Thoracic aorta (tissue), 2 donors: ENCODE measurements at regions not wholly inside any gene's neighbourhood (a gene's known extent, or its start where the extent isn't known, plus 50 kb on each side); places are given as distances from the start of the nearest gene placed in this dataset.

Experiments used
- ATAC-seq: fragments of 150-250 bp; one replicate; pipeline ENCODE4 v1.8.0; 2017; ENCODE audit warnings: low read depth; ENCODE audit not compliant: insufficient number of reproducible peaks, low FRiP score
- DNase-seq: peaks from one replicate; pipeline ENCODE4 v3.0.0-alpha.2; 2020; ENCODE audit warnings: low spot score
- H3K27ac ChIP-seq, 2 donors: fragments of 200-600 bp; sonication (generic); 1 replicate in 1 of 2; 2 replicates in 1 of 2; pipeline ENCODE4 v1.5.1; 2016; ENCODE audit warnings: mild to moderate bottlenecking in 2 of 2, moderate library complexity in 2 of 2
- H3K27me3 ChIP-seq: fragments of 200-600 bp; sonication (generic); replicated peaks from 2 replicates; pipeline ENCODE4 v1.6.0; 2016; ENCODE audit warnings: mild to moderate bottlenecking; ENCODE audit not compliant: insufficient read depth
- H3K36me3 ChIP-seq: fragments of 200-600 bp; sonication (generic); one replicate; pipeline ENCODE4 v1.5.1; 2016
- H3K4me1 ChIP-seq, 2 donors: fragments of 200-600 bp; sonication (generic); 1 replicate in 1 of 2; 2 replicates in 1 of 2; pipeline versions ENCODE4 v1.5.1 to v1.6.0; 2016; ENCODE audit warnings: low read depth in 2 of 2, mild to moderate bottlenecking in 1 of 2; ENCODE audit not compliant: control insufficient read depth in 1 of 2
- H3K4me3 ChIP-seq: fragments of 200-600 bp; sonication (generic); 2 replicates; pipeline ENCODE4 v1.5.1; 2016; ENCODE audit warnings: mild to moderate bottlenecking
- H3K9me3 ChIP-seq: fragments of 200-600 bp; sonication (generic); 2 replicates; pipeline ENCODE4 v1.5.1; 2016
- CTCF ChIP-seq: fragments of 200-600 bp; sonication (generic); IDR thresholded peaks from one replicate; pipeline ENCODE4 v1.5.1; 2019; ENCODE audit warnings: antibody characterized with exemption

- no peak for DNase-seq
- H3K9me3 ChIP-seq: no peaks in the 10 kb centered on the region
- peaks cover 0 to 6% of the 10 kb centered on the region in 2 donors for H3K4me1 ChIP-seq
- no peak overlapping the region for H3K4me3 ChIP-seq
- H3K27me3 ChIP-seq: no peaks in the 10 kb centered on the region
- H3K27ac ChIP-seq: no peak overlapping the region
- no peaks in the 10 kb centered on the region for H3K36me3 ChIP-seq
- no peak for ATAC-seq
- no peak for TF ChIP-seq CTCF
These were observed 161.5 kb upstream of the PRKCQ start for GRCh38 chr10:6741541-6741941.

DNA sequence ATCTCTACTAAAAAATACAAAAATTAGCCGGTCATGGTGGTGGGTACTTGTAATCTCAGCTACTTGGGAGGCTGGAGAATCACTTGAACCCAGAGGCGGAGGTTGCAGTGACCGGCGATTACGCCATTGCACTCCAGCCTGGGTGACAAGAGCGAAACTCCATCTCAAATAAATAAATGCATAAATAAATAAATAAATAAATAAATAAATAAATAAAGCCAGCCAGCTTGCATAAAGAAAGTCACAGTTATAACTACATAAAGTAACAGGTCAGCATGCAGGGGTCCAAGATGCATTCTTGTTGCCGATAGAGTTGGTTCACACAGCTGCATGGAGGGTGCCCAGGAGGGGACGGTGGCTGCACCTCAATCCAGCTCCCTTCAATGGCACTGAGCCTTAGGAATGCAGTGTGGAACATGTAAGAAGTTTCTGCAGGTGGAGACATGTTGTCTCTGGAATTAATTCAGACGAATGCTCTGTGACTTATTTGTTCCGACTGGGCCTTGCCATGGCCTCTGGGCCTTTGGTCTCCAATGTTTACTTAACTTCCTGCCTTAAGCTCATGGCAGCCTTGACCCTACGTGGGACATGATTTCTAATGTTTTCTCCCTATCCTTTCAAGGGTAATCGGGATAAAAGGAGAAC is 159.6 kb upstream of the PRKCQ start:
- DNase-seq (no peak), ATAC-seq (no peak)
- Histone ChIP-seq H3K9me3 (no peaks in the 10 kb centered on the region), H3K27ac (no peak overlapping the region), H3K4me1 (peaks cover 0 to 6% of the 10 kb centered on the region in 2 donors), H3K4me3 (no peak overlapping the region), H3K36me3 (no peaks in the 10 kb centered on the region), H3K27me3 (no peaks in the 10 kb centered on the region)
- TF ChIP-seq CTCF: no peak

DNA sequence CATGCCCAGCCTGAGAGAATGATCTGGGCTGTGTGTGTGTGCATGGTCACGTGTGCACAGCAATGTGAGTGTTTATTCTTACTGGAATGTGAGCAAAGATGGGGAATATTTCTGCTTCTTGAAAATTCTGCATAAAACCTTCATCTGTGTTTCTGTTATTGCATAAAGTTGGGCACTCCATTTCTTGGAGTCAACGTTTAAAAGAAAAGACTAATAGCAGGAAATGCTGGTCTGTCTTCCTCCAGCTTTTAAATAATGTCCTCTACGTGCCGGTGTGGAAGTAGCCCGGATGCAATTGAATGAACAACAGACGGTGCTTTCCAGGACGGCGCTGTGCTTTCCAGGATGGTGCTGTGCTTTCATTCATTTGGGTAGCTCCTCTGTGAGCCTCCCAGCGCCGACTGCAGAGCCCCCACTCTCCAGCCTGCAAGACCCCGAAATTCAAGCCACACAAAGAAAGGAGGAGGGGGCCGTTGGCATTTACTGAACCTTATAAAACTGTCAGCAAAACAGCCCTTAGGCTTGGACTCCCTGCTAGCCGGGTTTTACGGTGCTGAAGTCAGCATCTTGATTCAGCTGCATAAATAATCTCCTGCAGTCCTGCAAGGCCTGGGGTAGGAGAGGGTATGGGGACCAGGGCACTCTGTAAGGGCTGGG is 158.2 kb upstream of the PRKCQ start:
- no peaks in the 10 kb centered on the region for H3K9me3 ChIP-seq
- ATAC-seq (no peak), DNase-seq (no peak)
- no peak overlapping the region for H3K4me3 ChIP-seq
- H3K27me3 ChIP-seq: no peaks in the 10 kb centered on the region
- peaks cover 0 to 6% of the 10 kb centered on the region in 2 donors for H3K4me1 ChIP-seq
- H3K36me3 ChIP-seq: no peaks in the 10 kb centered on the region
- TF ChIP-seq CTCF: no peak
- H3K27ac ChIP-seq: no peak overlapping the region

DNA sequence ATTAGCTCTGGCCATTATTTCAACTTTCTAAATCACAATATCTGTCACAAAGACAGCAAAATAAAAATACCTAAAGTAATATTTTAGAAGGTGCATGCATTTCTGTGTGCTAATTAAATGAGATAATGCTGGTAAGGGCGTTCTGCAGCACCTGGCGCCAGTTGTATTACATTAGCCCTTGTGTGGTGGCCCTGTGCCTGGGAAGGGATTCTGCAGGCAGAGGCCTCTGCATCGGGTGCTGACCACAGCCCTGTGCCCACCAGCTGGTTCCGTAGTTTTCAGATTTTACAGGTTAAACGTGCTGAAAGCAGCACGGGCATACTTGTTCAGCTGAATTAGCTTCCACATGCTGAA is 157.7 kb upstream of the PRKCQ start:
- no peak for ATAC-seq
- no peak for TF ChIP-seq CTCF
- no peak for DNase-seq
- Histone ChIP-seq H3K9me3 (no peaks in the 10 kb centered on the region), H3K36me3 (no peaks in the 10 kb centered on the region), H3K27me3 (no peaks in the 10 kb centered on the region), H3K4me1 (peaks cover 0 to 6% of the 10 kb centered on the region in 2 donors), H3K4me3 (no peak overlapping the region), H3K27ac (no peak overlapping the region)

GRCh38 chr10:6737080-6737641 is 157.1 kb upstream of the PRKCQ start:
- DNase-seq (no peak), ATAC-seq (no peak)
- Histone ChIP-seq H3K4me1 (peaks cover 0 to 6% of the 10 kb centered on the region in 2 donors), H3K27me3 (no peaks in the 10 kb centered on the region), H3K27ac (no peak overlapping the region), H3K9me3 (no peaks in the 10 kb centered on the region), H3K4me3 (no peak overlapping the region), H3K36me3 (no peaks in the 10 kb centered on the region)
- TF ChIP-seq CTCF: no peak
